Left ventricle myocardium inferior (tissue), 1 donor: ENCODE measurements at regions not wholly inside any gene's neighbourhood (a gene's known extent, or its start where the extent isn't known, plus 50 kb on each side); places are given as distances from the start of the nearest gene placed in this dataset.

Experiments used
- DNase-seq: peaks from one replicate; pipeline ENCODE4 v3.0.0-alpha.2; 2020
- H3K27ac ChIP-seq: fragments of 200-600 bp; replicated peaks from 2 replicates; pipeline ENCODE4 v1.8.0; 2021
- H3K27me3 ChIP-seq: fragments of 200-600 bp; 2 replicates; pipeline ENCODE4 v1.8.0; 2021; ENCODE audit warnings: low read depth
- H3K36me3 ChIP-seq: fragments of 200-600 bp; 2 replicates; pipeline ENCODE4 v1.8.0; 2021
- H3K4me1 ChIP-seq: fragments of 200-600 bp; 2 replicates; pipeline ENCODE4 v1.8.0; 2021
- H3K4me3 ChIP-seq: fragments of 200-600 bp; 2 replicates; pipeline ENCODE4 v1.8.0; 2021; ENCODE audit warnings: mild to moderate bottlenecking, moderate library complexity
- H3K9me3 ChIP-seq: fragments of 200-600 bp; replicated peaks from 2 replicates; pipeline ENCODE4 v1.8.0; 2021
- intact Hi-C: fragments of 100-400 bp; cut with micrococcal nuclease; formaldehyde crosslinking; loops from one replicate; pipeline ENCODE4 v1.11.0; 2022
- TF ChIP-seq, protein P1 (sequence below): fragments of 200-600 bp; IDR thresholded peaks from 2 replicates; pipeline ENCODE4 v1.8.0; 2021; ENCODE audit warnings: antibody characterized with exemption, mild to moderate bottlenecking, borderline replicate concordance
- donor health status: DM: no; HTN: yes; CAD: no; lungs with severe emphysema.

DNA sequence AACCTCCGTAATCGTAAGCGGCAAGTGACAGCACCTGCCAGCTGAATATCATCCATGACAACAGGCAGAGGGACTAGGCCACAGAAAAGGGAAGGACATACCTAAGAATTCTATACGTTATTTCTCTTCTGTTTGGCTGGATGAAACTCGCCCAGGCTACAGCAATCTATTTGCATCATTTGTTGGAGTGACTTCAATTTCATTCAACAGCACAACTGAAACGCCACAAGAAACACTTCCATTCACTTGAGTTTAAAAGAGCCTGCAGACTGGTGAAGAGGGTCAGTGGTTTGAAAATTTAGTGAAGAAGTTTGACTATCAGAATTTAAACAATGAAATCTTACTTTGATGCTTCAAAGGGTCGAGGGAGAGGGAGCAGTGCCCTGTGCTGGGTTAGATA lies 378.7 kb downstream of the LMO4 start:
- Histone ChIP-seq H3K9me3 (peaks cover 14% of the 10 kb centered on the region), H3K4me3 (no peak overlapping the region), H3K4me1 (no peaks in the 10 kb centered on the region), H3K36me3 (no peaks in the 10 kb centered on the region), H3K27ac (no peak overlapping the region), H3K27me3 (no peaks in the 10 kb centered on the region)
- DNase-seq = no peak
- TF ChIP-seq, protein P1, sequence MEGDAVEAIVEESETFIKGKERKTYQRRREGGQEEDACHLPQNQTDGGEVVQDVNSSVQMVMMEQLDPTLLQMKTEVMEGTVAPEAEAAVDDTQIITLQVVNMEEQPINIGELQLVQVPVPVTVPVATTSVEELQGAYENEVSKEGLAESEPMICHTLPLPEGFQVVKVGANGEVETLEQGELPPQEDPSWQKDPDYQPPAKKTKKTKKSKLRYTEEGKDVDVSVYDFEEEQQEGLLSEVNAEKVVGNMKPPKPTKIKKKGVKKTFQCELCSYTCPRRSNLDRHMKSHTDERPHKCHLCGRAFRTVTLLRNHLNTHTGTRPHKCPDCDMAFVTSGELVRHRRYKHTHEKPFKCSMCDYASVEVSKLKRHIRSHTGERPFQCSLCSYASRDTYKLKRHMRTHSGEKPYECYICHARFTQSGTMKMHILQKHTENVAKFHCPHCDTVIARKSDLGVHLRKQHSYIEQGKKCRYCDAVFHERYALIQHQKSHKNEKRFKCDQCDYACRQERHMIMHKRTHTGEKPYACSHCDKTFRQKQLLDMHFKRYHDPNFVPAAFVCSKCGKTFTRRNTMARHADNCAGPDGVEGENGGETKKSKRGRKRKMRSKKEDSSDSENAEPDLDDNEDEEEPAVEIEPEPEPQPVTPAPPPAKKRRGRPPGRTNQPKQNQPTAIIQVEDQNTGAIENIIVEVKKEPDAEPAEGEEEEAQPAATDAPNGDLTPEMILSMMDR = no peak
- intact Hi-C loops = no loop called here

GRCh38 chr1:87712261-87713010 lies 383.8 kb downstream of the LMO4 start:
- Histone ChIP-seq H3K4me3 (no peak overlapping the region), H3K4me1 (no peaks in the 10 kb centered on the region), H3K27me3 (no peaks in the 10 kb centered on the region), H3K27ac (no peak overlapping the region), H3K9me3 (no peaks in the 10 kb centered on the region), H3K36me3 (no peaks in the 10 kb centered on the region)
- intact Hi-C loops = no loop called here
- TF ChIP-seq, protein P1 = no peak
- DNase-seq = no peak

DNA sequence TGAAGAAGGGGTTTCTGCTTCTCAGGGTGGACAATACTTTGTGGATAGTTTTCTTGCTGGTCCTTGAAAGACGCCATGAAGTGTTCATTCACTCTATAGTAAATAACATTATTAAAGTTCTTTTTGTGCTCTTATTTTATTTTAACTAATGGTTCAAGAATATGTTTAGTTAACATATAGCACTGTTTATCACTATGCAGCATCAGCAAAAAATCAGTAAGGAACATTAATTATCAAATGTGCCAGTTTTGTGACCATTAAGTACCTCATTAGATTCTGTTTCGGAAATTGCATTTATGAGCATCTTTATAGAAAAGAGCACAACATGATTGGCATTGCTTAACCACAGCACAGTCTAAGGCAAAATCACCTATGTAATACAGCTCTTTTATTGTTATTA lies 385.6 kb downstream of the LMO4 start:
- Histone ChIP-seq H3K36me3 (no peaks in the 10 kb centered on the region), H3K4me3 (no peak overlapping the region), H3K9me3 (no peaks in the 10 kb centered on the region), H3K27me3 (no peaks in the 10 kb centered on the region), H3K27ac (no peak overlapping the region), H3K4me1 (no peaks in the 10 kb centered on the region)
- DNase-seq = no peak
- TF ChIP-seq, protein P1 = no peak
- intact Hi-C loops = no loop called here

DNA sequence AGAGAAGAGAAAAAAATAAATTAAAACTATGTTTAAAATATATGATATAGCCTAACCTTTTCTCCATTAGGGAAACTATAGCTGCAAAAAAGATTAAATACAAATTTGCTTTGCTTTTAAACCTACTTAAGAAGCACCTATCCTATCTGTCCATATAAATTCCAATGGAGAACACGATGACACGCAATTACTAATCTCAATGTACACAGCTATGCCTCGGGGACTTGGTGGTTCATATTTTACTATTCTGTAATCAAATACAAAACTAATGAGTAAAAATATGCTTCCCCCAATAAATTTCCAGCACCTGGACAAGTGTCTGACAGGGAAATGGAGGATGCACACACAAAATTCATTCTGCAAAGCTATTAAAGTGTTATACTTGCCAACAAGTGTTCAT lies 386.4 kb downstream of the LMO4 start:
- TF ChIP-seq, protein P1 = no peak
- H3K4me1 ChIP-seq = no peaks in the 10 kb centered on the region
- H3K4me3 ChIP-seq = no peak overlapping the region
- no peaks in the 10 kb centered on the region for H3K36me3 ChIP-seq
- intact Hi-C loops = no loop called here
- no peaks in the 10 kb centered on the region for H3K9me3 ChIP-seq
- H3K27me3 ChIP-seq = no peaks in the 10 kb centered on the region
- DNase-seq = no peak
- H3K27ac ChIP-seq = no peak overlapping the region

GRCh38 chr1:87715471-87715870 lies 386.8 kb downstream of the LMO4 start:
- intact Hi-C loops = no loop called here
- TF ChIP-seq, protein P1 = no peak

More at GRCh38 chr1:87715471-87715870, 386.8 kb downstream of the LMO4 start:
- no peak for DNase-seq
- no peak overlapping the region for H3K4me3 ChIP-seq
- H3K9me3 ChIP-seq = no peaks in the 10 kb centered on the region
- H3K4me1 ChIP-seq = no peaks in the 10 kb centered on the region
- H3K27ac ChIP-seq = no peak overlapping the region
- H3K27me3 ChIP-seq = no peaks in the 10 kb centered on the region
- H3K36me3 ChIP-seq = no peaks in the 10 kb centered on the region
